ENCODE measurements at regions not wholly inside any gene's neighbourhood (a gene's known extent, or its start where the extent isn't known, plus 50 kb on each side); places are given as distances from the start of the nearest gene placed in this dataset.

DNA sequence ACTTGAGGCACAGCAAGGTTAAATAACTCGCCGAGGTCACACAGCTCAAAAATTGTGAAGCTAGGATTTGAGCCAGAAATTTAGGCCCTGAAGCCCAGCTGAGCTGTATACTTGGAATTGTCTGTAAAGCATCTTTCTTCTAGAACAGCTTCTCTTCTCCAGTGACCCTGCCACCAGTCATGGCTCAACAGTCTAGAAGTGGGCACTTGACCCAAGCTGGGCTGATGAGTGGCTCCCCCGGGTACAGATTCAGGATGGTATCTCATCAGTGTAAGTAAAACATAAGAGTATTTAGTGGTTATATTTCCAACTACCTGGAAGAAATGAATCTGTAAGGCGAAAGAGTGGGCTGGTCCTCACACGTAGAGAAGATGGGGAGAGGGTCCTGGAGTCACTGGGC lies 243.9 kb upstream of the GPR26 start (continued):
- TF ChIP-seq, protein P1, sequence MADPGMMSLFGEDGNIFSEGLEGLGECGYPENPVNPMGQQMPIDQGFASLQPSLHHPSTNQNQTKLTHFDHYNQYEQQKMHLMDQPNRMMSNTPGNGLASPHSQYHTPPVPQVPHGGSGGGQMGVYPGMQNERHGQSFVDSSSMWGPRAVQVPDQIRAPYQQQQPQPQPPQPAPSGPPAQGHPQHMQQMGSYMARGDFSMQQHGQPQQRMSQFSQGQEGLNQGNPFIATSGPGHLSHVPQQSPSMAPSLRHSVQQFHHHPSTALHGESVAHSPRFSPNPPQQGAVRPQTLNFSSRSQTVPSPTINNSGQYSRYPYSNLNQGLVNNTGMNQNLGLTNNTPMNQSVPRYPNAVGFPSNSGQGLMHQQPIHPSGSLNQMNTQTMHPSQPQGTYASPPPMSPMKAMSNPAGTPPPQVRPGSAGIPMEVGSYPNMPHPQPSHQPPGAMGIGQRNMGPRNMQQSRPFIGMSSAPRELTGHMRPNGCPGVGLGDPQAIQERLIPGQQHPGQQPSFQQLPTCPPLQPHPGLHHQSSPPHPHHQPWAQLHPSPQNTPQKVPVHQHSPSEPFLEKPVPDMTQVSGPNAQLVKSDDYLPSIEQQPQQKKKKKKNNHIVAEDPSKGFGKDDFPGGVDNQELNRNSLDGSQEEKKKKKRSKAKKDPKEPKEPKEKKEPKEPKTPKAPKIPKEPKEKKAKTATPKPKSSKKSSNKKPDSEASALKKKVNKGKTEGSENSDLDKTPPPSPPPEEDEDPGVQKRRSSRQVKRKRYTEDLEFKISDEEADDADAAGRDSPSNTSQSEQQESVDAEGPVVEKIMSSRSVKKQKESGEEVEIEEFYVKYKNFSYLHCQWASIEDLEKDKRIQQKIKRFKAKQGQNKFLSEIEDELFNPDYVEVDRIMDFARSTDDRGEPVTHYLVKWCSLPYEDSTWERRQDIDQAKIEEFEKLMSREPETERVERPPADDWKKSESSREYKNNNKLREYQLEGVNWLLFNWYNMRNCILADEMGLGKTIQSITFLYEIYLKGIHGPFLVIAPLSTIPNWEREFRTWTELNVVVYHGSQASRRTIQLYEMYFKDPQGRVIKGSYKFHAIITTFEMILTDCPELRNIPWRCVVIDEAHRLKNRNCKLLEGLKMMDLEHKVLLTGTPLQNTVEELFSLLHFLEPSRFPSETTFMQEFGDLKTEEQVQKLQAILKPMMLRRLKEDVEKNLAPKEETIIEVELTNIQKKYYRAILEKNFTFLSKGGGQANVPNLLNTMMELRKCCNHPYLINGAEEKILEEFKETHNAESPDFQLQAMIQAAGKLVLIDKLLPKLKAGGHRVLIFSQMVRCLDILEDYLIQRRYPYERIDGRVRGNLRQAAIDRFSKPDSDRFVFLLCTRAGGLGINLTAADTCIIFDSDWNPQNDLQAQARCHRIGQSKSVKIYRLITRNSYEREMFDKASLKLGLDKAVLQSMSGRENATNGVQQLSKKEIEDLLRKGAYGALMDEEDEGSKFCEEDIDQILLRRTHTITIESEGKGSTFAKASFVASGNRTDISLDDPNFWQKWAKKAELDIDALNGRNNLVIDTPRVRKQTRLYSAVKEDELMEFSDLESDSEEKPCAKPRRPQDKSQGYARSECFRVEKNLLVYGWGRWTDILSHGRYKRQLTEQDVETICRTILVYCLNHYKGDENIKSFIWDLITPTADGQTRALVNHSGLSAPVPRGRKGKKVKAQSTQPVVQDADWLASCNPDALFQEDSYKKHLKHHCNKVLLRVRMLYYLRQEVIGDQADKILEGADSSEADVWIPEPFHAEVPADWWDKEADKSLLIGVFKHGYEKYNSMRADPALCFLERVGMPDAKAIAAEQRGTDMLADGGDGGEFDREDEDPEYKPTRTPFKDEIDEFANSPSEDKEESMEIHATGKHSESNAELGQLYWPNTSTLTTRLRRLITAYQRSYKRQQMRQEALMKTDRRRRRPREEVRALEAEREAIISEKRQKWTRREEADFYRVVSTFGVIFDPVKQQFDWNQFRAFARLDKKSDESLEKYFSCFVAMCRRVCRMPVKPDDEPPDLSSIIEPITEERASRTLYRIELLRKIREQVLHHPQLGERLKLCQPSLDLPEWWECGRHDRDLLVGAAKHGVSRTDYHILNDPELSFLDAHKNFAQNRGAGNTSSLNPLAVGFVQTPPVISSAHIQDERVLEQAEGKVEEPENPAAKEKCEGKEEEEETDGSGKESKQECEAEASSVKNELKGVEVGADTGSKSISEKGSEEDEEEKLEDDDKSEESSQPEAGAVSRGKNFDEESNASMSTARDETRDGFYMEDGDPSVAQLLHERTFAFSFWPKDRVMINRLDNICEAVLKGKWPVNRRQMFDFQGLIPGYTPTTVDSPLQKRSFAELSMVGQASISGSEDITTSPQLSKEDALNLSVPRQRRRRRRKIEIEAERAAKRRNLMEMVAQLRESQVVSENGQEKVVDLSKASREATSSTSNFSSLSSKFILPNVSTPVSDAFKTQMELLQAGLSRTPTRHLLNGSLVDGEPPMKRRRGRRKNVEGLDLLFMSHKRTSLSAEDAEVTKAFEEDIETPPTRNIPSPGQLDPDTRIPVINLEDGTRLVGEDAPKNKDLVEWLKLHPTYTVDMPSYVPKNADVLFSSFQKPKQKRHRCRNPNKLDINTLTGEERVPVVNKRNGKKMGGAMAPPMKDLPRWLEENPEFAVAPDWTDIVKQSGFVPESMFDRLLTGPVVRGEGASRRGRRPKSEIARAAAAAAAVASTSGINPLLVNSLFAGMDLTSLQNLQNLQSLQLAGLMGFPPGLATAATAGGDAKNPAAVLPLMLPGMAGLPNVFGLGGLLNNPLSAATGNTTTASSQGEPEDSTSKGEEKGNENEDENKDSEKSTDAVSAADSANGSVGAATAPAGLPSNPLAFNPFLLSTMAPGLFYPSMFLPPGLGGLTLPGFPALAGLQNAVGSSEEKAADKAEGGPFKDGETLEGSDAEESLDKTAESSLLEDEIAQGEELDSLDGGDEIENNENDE (IDR thresholded peaks at IDR 0.05; ENCODE audit: insufficient replicate concordance, low read length), result no peak
- no peak for TF ChIP-seq EGR1 (IDR thresholded peaks at IDR 0.05; ENCODE audit: borderline replicate concordance, low read depth, low read length)

All from H1 (cell line).